ENCODE measurements at regions not wholly inside any gene's neighbourhood (a gene's known extent, or its start where the extent isn't known, plus 50 kb on each side); places are given as distances from the start of the nearest gene placed in this dataset.

GRCh38 chr13:88676016-88676415, 1004.8 kb downstream of the SLITRK5 start:
- TF ChIP-seq, protein P1, sequence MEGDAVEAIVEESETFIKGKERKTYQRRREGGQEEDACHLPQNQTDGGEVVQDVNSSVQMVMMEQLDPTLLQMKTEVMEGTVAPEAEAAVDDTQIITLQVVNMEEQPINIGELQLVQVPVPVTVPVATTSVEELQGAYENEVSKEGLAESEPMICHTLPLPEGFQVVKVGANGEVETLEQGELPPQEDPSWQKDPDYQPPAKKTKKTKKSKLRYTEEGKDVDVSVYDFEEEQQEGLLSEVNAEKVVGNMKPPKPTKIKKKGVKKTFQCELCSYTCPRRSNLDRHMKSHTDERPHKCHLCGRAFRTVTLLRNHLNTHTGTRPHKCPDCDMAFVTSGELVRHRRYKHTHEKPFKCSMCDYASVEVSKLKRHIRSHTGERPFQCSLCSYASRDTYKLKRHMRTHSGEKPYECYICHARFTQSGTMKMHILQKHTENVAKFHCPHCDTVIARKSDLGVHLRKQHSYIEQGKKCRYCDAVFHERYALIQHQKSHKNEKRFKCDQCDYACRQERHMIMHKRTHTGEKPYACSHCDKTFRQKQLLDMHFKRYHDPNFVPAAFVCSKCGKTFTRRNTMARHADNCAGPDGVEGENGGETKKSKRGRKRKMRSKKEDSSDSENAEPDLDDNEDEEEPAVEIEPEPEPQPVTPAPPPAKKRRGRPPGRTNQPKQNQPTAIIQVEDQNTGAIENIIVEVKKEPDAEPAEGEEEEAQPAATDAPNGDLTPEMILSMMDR (IDR thresholded peaks at IDR 0.05; ENCODE audit: low read depth, low read length, missing input control), result no peak
- TF ChIP-seq, protein P2, sequence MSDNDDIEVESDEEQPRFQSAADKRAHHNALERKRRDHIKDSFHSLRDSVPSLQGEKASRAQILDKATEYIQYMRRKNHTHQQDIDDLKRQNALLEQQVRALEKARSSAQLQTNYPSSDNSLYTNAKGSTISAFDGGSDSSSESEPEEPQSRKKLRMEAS (IDR thresholded peaks at IDR 0.05), result no peak
- no peak for TF ChIP-seq REST (IDR thresholded peaks at IDR 0.05)
- TF ChIP-seq RAD21 (IDR thresholded peaks at IDR 0.05), result no peak
- no peak for TF ChIP-seq TAF1 (conservative IDR thresholded peaks at IDR 0.05)
- TF ChIP-seq YY1 (IDR thresholded peaks at IDR 0.05), result no peak
- TF ChIP-seq GABPA (IDR thresholded peaks at IDR 0.05 in 1 of 2, conservative IDR thresholded peaks at IDR 0.05 in 1 of 2), result no peak
- TF ChIP-seq, protein P3, sequence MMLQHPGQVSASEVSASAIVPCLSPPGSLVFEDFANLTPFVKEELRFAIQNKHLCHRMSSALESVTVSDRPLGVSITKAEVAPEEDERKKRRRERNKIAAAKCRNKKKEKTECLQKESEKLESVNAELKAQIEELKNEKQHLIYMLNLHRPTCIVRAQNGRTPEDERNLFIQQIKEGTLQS (IDR thresholded peaks at IDR 0.05), result no peak
- no peak for TF ChIP-seq JUND (IDR thresholded peaks at IDR 0.05)
- TF ChIP-seq HNF4G (IDR thresholded peaks at IDR 0.05), result no peak
- TF ChIP-seq ZBTB33 (IDR thresholded peaks at IDR 0.05), result no peak
- TF ChIP-seq RXRA (IDR thresholded peaks at IDR 0.05), result no peak
- no peak for TF ChIP-seq EGR1 (IDR thresholded peaks at IDR 0.05; ENCODE audit: low read depth in 2 of 2)
- no peak for TF ChIP-seq SP1 (IDR thresholded peaks at IDR 0.05)

All from liver (tissue), 3 donors.